SK-N-SH treated with all-trans-retinoic acid at 6 μM for 48 hours (cell line): ENCODE measurements at regions not wholly inside any gene's neighbourhood (a gene's known extent, or its start where the extent isn't known, plus 50 kb on each side); places are given as distances from the start of the nearest gene placed in this dataset.
"Not testable (repeated sequence)": the region's sequence is repeated elsewhere in the genome, so short reads cannot be mapped to it uniquely, and the experiment has no call there.

ENCODE experiments used
- ARNTL ChIP-seq: fragments of 450-650 bp; formaldehyde crosslinking; IDR thresholded peaks from 2 replicates; pipeline ENCODE4 v1.5.0; 2020; ENCODE audit warnings: low read depth, mild to moderate bottlenecking, moderate library complexity, borderline replicate concordance
- CSDC2 ChIP-seq: fragments of 250-450 bp; sonication (Bioruptor Pico); IDR thresholded peaks from 2 replicates; pipeline ENCODE4 v1.5.0; 2020; ENCODE audit warnings: mild to moderate bottlenecking, moderate library complexity
- ESRRG ChIP-seq: fragments of 250-450 bp; sonication (Bioruptor Pico); IDR thresholded peaks from 2 replicates; pipeline ENCODE4 v1.6.1; 2021; ENCODE audit warnings: mild to moderate bottlenecking
- ISL1 ChIP-seq: fragments of 250-450 bp; sonication (Bioruptor Pico); IDR thresholded peaks from 2 replicates; pipeline ENCODE4 v2.1.2; 2022; ENCODE audit warnings: mild to moderate bottlenecking, moderate library complexity
- POU6F1 ChIP-seq: fragments of 250-450 bp; sonication (Bioruptor Pico); IDR thresholded peaks from 2 replicates; pipeline ENCODE4 v1.8.0; 2021; ENCODE audit warnings: low read depth, mild to moderate bottlenecking, moderate library complexity, borderline replicate concordance
- PPARA ChIP-seq: fragments of 250-450 bp; sonication (Bioruptor Pico); IDR thresholded peaks from 2 replicates; pipeline ENCODE4 v1.5.0; 2020; ENCODE audit warnings: mild to moderate bottlenecking, borderline replicate concordance
- RARB ChIP-seq: fragments of 250-450 bp; sonication (Bioruptor Pico); IDR thresholded peaks from 2 replicates; pipeline ENCODE4 v1.8.0; 2021; ENCODE audit warnings: mild to moderate bottlenecking, moderate library complexity
- SNAI2 ChIP-seq: fragments of 250-450 bp; sonication (Bioruptor Pico); IDR thresholded peaks from 2 replicates; pipeline ENCODE4 v1.5.0; 2020; ENCODE audit warnings: mild to moderate bottlenecking, moderate library complexity
- TCF4 ChIP-seq: fragments of 250-450 bp; sonication (Bioruptor Pico); IDR thresholded peaks from 2 replicates; pipeline ENCODE4 v1.8.0; 2021; ENCODE audit warnings: mild to moderate bottlenecking, moderate library complexity, borderline replicate concordance
- TOX ChIP-seq: fragments of 250-450 bp; sonication (Bioruptor Pico); IDR thresholded peaks from 2 replicates; pipeline ENCODE4 v1.8.0; 2021; ENCODE audit warnings: mild to moderate bottlenecking, moderate library complexity, borderline replicate concordance
- ZFP3 ChIP-seq: fragments of 250-450 bp; sonication (Bioruptor Pico); IDR thresholded peaks from 2 replicates; pipeline ENCODE4 v1.5.0; 2020; ENCODE audit warnings: mild to moderate bottlenecking, moderate library complexity
- ZNF70 ChIP-seq: fragments of 450-650 bp; formaldehyde crosslinking; IDR thresholded peaks from 2 replicates; pipeline ENCODE4 v1.5.0; 2020; ENCODE audit warnings: mild to moderate bottlenecking, moderate library complexity

- TF ChIP-seq ESRRG; ARNTL; TOX (CRISPR knock-in tag); TCF4 (CRISPR knock-in tag); CSDC2 (CRISPR knock-in tag); PPARA (CRISPR knock-in tag); ISL1 (CRISPR knock-in tag); ZNF70 (CRISPR knock-in tag); SNAI2 (CRISPR knock-in tag); POU6F1 (CRISPR knock-in tag); RARB (CRISPR knock-in tag); ZFP3: not testable (repeated sequence)
These were observed 61.7 kb upstream of the TSPAN7 start for GRCh38 chrX:38499658-38500057.
